ENCODE measurements at regions not wholly inside any gene's neighbourhood (a gene's known extent, or its start where the extent isn't known, plus 50 kb on each side); places are given as distances from the start of the nearest gene placed in this dataset.

- Histone ChIP-seq H3K9me3 (ENCODE audit: control extremely low read depth in 1 of 3, control insufficient read depth in 2 of 3, insufficient read depth in 1 of 3, low read length in 2 of 3) (peaks cover 0 to 7% (median 0%) of the 10 kb centered on the region in 3 donors), H3K4me3 (ENCODE audit: control extremely low read depth in 1 of 5, extremely low read depth in 1 of 5, insufficient read depth in 1 of 5, low read depth in 2 of 5, low read length in 4 of 5) (no peak overlapping the region), H3K27ac (ENCODE audit: low read length in 2 of 2) (no peak overlapping the region), H3K4me1 (ENCODE audit: control insufficient read depth in 2 of 2, insufficient read depth in 2 of 2, low read length in 2 of 2) (no peaks in the 10 kb centered on the region), H4K20me1 (ENCODE audit: control insufficient read depth, insufficient read depth, low read length, poor library complexity, severe bottlenecking) (no peaks in the 10 kb centered on the region), H3K36me3 (replicated peaks in 1 of 2; ENCODE audit: control extremely low read depth in 1 of 2, control insufficient read depth in 1 of 2, extremely low read depth in 1 of 2, insufficient read depth in 2 of 2, low read length in 1 of 2) (no peaks in the 10 kb centered on the region), H3K27me3 (replicated peaks in 1 of 4; ENCODE audit: control extremely low read depth in 1 of 4, control insufficient read depth in 3 of 4, insufficient read depth in 4 of 4, low read length in 3 of 4) (no peaks in the 10 kb centered on the region), H3K79me2 (ENCODE audit: control insufficient read depth, insufficient read depth, low read length) (no peaks in the 10 kb centered on the region), H3K4me2 (replicated peaks; ENCODE audit: low read depth, low read length, poor library complexity, severe bottlenecking) (no peak overlapping the region), H2AFZ (ENCODE audit: insufficient read depth, low read depth, low read length, poor library complexity, severe bottlenecking) (no peak overlapping the region), H3K9ac (ENCODE audit: low read length) (no peak overlapping the region)
- WGBS (ENCODE audit: insufficient coverage): 60% methylated on average over 5 of the region's 6 CpGs
- H3K9me3 Mint-ChIP-seq (ENCODE audit: insufficient read depth): no peaks in the 10 kb centered on the region
- intact Hi-C loops (cut with micrococcal nuclease): no loop called here
- no peak overlapping the region for H3K4me3 Mint-ChIP-seq
- no peak for DNase-seq
- CTCF ChIA-PET: no interaction called here
- H3K27me3 Mint-ChIP-seq: peaks cover 4% of the 10 kb centered on the region
- POLR2A ChIA-PET: no interaction called here
- ATAC-seq (ENCODE audit: low read depth): no peak
- no peaks in the 10 kb centered on the region for H3K4me1 Mint-ChIP-seq
- H3K27ac Mint-ChIP-seq: no peak overlapping the region
- TF ChIP-seq CTCF (IDR thresholded peaks at IDR 0.05) (no peak), EZH2 (IDR thresholded peaks at IDR 0.05; ENCODE audit: borderline replicate concordance, insufficient read depth, low read depth, low read length, poor library complexity, severe bottlenecking) (no peak)
These were observed 78.7 kb upstream of the CXCL12 start for GRCh38 chr10:44463511-44464121.

- no peak overlapping the region for H2AFZ ChIP-seq (ENCODE audit: insufficient read depth, low read depth, low read length, poor library complexity, severe bottlenecking)
These were observed 79.6 kb upstream of the CXCL12 start for GRCh38 chr10:44464503-44464902.

More at GRCh38 chr10:44464503-44464902, 79.6 kb upstream of the CXCL12 start:
- no peaks in the 10 kb centered on the region for H3K27me3 ChIP-seq (replicated peaks in 1 of 4; ENCODE audit: control extremely low read depth in 1 of 4, control insufficient read depth in 3 of 4, insufficient read depth in 4 of 4, low read length in 3 of 4)
- H3K9me3 ChIP-seq (ENCODE audit: control extremely low read depth in 1 of 3, control insufficient read depth in 2 of 3, insufficient read depth in 1 of 3, low read length in 2 of 3): peaks cover 0 to 3% (median 0%) of the 10 kb centered on the region in 3 donors
- no peak overlapping the region for H3K27ac ChIP-seq (ENCODE audit: low read length in 2 of 2)
- H3K36me3 ChIP-seq (replicated peaks in 1 of 2; ENCODE audit: control extremely low read depth in 1 of 2, control insufficient read depth in 1 of 2, extremely low read depth in 1 of 2, insufficient read depth in 2 of 2, low read length in 1 of 2): no peaks in the 10 kb centered on the region
- H3K79me2 ChIP-seq (ENCODE audit: control insufficient read depth, insufficient read depth, low read length): no peaks in the 10 kb centered on the region
- no peak overlapping the region for H3K27ac Mint-ChIP-seq
- POLR2A ChIA-PET: no interaction called here
- no peak for TF ChIP-seq EZH2 (IDR thresholded peaks at IDR 0.05; ENCODE audit: borderline replicate concordance, insufficient read depth, low read depth, low read length, poor library complexity, severe bottlenecking)
- no peak overlapping the region for H3K4me3 ChIP-seq (ENCODE audit: control extremely low read depth in 1 of 5, extremely low read depth in 1 of 5, insufficient read depth in 1 of 5, low read depth in 2 of 5, low read length in 4 of 5)
- WGBS (ENCODE audit: insufficient coverage): no CpG with 5 or more reads among the region's 2 CpGs
- H3K4me3 Mint-ChIP-seq: no peak overlapping the region
- peaks cover 4% of the 10 kb centered on the region for H3K27me3 Mint-ChIP-seq
- H3K4me2 ChIP-seq (replicated peaks; ENCODE audit: low read depth, low read length, poor library complexity, severe bottlenecking): no peak overlapping the region
- intact Hi-C loops (cut with micrococcal nuclease): no loop called here
- no peak overlapping the region for H3K9ac ChIP-seq (ENCODE audit: low read length)
- H4K20me1 ChIP-seq (ENCODE audit: control insufficient read depth, insufficient read depth, low read length, poor library complexity, severe bottlenecking): no peaks in the 10 kb centered on the region
- CTCF ChIA-PET: no interaction called here
- H3K4me1 ChIP-seq (ENCODE audit: control insufficient read depth in 2 of 2, insufficient read depth in 2 of 2, low read length in 2 of 2): no peaks in the 10 kb centered on the region
- H3K9me3 Mint-ChIP-seq (ENCODE audit: insufficient read depth): peaks cover under 1% of the 10 kb centered on the region
- no peak for ATAC-seq (ENCODE audit: low read depth)
- no peaks in the 10 kb centered on the region for H3K4me1 Mint-ChIP-seq
- no peak for DNase-seq

Data from B cell (primary cell).